ENCODE measurements at regions not wholly inside any gene's neighbourhood (a gene's known extent, or its start where the extent isn't known, plus 50 kb on each side); places are given as distances from the start of the nearest gene placed in this dataset.
A peak's percentile ranks its signal among the peaks of the same experiment; 100 is the strongest.

GRCh38 chr3:481111-481510 is 284.5 kb downstream of the CHL1 start:
- Histone ChIP-seq H2AFZ (ENCODE audit: low read depth, low read length) (no peak overlapping the region), H4K20me1 (ENCODE audit: insufficient read depth, low read length) (no peaks in the 10 kb centered on the region), H3K9ac (ENCODE audit: low read depth, low read length) (no peak overlapping the region), H3K4me3 (ENCODE audit: low read depth in 1 of 2, low read length in 2 of 2) (no peak overlapping the region), H3K36me3 (ENCODE audit: insufficient read depth, low read length) (no peaks in the 10 kb centered on the region), H3K27ac (ENCODE audit: low read length) (no peak overlapping the region), H3K79me2 (ENCODE audit: insufficient read depth, low read length) (no peaks in the 10 kb centered on the region), H3K9me3 (ENCODE audit: insufficient read depth, low read length, severe bottlenecking) (no peaks in the 10 kb centered on the region), H3K27me3 (ENCODE audit: insufficient read depth, low read length, poor library complexity) (no peaks in the 10 kb centered on the region), H3K4me2 (ENCODE audit: insufficient read depth, low read length) (no peak overlapping the region), H3K4me1 (ENCODE audit: insufficient read depth, low read length) (no peaks in the 10 kb centered on the region)
- ATAC-seq (ENCODE audit: insufficient read depth, low read depth) (no peak), DNase-seq (no peak)
- no peak for TF ChIP-seq CTCF (IDR thresholded peaks at IDR 0.05; ENCODE audit: borderline replicate concordance, extremely low read depth, low read length, poor library complexity, severe bottlenecking)
- TF ChIP-seq EZH2 (IDR thresholded peaks at IDR 0.05; ENCODE audit: borderline replicate concordance, low read depth, low read length, severe bottlenecking), result no peak

- H3K27ac ChIP-seq (ENCODE audit: low read length), result no peak overlapping the region
- no peak for ATAC-seq (ENCODE audit: insufficient read depth, low read depth)
- H3K4me2 ChIP-seq (ENCODE audit: insufficient read depth, low read length), result no peak overlapping the region
Measured at GRCh38 chr3:481680-482079, 285.1 kb downstream of the CHL1 start.

GRCh38 chr3:482479-482878 is 285.9 kb downstream of the CHL1 start:
- Histone ChIP-seq H4K20me1 (ENCODE audit: insufficient read depth, low read length) (no peaks in the 10 kb centered on the region), H3K27ac (ENCODE audit: low read length) (no peak overlapping the region), H3K27me3 (ENCODE audit: insufficient read depth, low read length, poor library complexity) (no peaks in the 10 kb centered on the region), H3K4me2 (ENCODE audit: insufficient read depth, low read length) (no peak overlapping the region), H2AFZ (ENCODE audit: low read depth, low read length) (no peak overlapping the region), H3K9me3 (ENCODE audit: insufficient read depth, low read length, severe bottlenecking) (no peaks in the 10 kb centered on the region), H3K79me2 (ENCODE audit: insufficient read depth, low read length) (no peaks in the 10 kb centered on the region), H3K9ac (ENCODE audit: low read depth, low read length) (no peak overlapping the region), H3K36me3 (ENCODE audit: insufficient read depth, low read length) (no peaks in the 10 kb centered on the region), H3K4me1 (ENCODE audit: insufficient read depth, low read length) (no peaks in the 10 kb centered on the region), H3K4me3 (ENCODE audit: low read depth in 1 of 2, low read length in 2 of 2) (no peak overlapping the region)
- no peak for DNase-seq
- TF ChIP-seq CTCF (IDR thresholded peaks at IDR 0.05; ENCODE audit: borderline replicate concordance, extremely low read depth, low read length, poor library complexity, severe bottlenecking), result no peak
- TF ChIP-seq EZH2 (IDR thresholded peaks at IDR 0.05; ENCODE audit: borderline replicate concordance, low read depth, low read length, severe bottlenecking), result no peak
- no peak for ATAC-seq (ENCODE audit: insufficient read depth, low read depth)

More at GRCh38 chr3:481680-482079, 285.1 kb downstream of the CHL1 start:
- Histone ChIP-seq H3K9ac (ENCODE audit: low read depth, low read length) (no peak overlapping the region), H3K27me3 (ENCODE audit: insufficient read depth, low read length, poor library complexity) (no peaks in the 10 kb centered on the region), H3K9me3 (ENCODE audit: insufficient read depth, low read length, severe bottlenecking) (no peaks in the 10 kb centered on the region), H3K36me3 (ENCODE audit: insufficient read depth, low read length) (no peaks in the 10 kb centered on the region), H4K20me1 (ENCODE audit: insufficient read depth, low read length) (no peaks in the 10 kb centered on the region), H3K4me1 (ENCODE audit: insufficient read depth, low read length) (no peaks in the 10 kb centered on the region), H3K4me3 (ENCODE audit: low read depth in 1 of 2, low read length in 2 of 2) (no peak overlapping the region), H3K79me2 (ENCODE audit: insufficient read depth, low read length) (no peaks in the 10 kb centered on the region), H2AFZ (ENCODE audit: low read depth, low read length) (no peak overlapping the region)
- DNase-seq, result no peak
- peak; percentile 17 for TF ChIP-seq CTCF (IDR thresholded peaks at IDR 0.05; ENCODE audit: borderline replicate concordance, extremely low read depth, low read length, poor library complexity, severe bottlenecking)
- no peak for TF ChIP-seq EZH2 (IDR thresholded peaks at IDR 0.05; ENCODE audit: borderline replicate concordance, low read depth, low read length, severe bottlenecking)

- no peak overlapping the region for H3K27ac ChIP-seq (ENCODE audit: low read length)
- ATAC-seq (ENCODE audit: insufficient read depth, low read depth) (no peak), DNase-seq (no peak)
- H3K4me3 ChIP-seq (ENCODE audit: low read depth in 1 of 2, low read length in 2 of 2), result no peak overlapping the region
- no peaks in the 10 kb centered on the region for H3K27me3 ChIP-seq (ENCODE audit: insufficient read depth, low read length, poor library complexity)
- TF ChIP-seq CTCF (IDR thresholded peaks at IDR 0.05; ENCODE audit: borderline replicate concordance, extremely low read depth, low read length, poor library complexity, severe bottlenecking) (no peak), EZH2 (IDR thresholded peaks at IDR 0.05; ENCODE audit: borderline replicate concordance, low read depth, low read length, severe bottlenecking) (no peak)
- no peak overlapping the region for H3K4me2 ChIP-seq (ENCODE audit: insufficient read depth, low read length)
- no peak overlapping the region for H2AFZ ChIP-seq (ENCODE audit: low read depth, low read length)
- H3K9ac ChIP-seq (ENCODE audit: low read depth, low read length), result no peak overlapping the region
- H3K9me3 ChIP-seq (ENCODE audit: insufficient read depth, low read length, severe bottlenecking), result no peaks in the 10 kb centered on the region
- no peaks in the 10 kb centered on the region for H4K20me1 ChIP-seq (ENCODE audit: insufficient read depth, low read length)
- no peaks in the 10 kb centered on the region for H3K79me2 ChIP-seq (ENCODE audit: insufficient read depth, low read length)
- H3K4me1 ChIP-seq (ENCODE audit: insufficient read depth, low read length), result no peaks in the 10 kb centered on the region
- H3K36me3 ChIP-seq (ENCODE audit: insufficient read depth, low read length), result no peaks in the 10 kb centered on the region
Measured at GRCh38 chr3:484341-484740, 287.8 kb downstream of the CHL1 start.
